ENCODE measurements at regions not wholly inside any gene's neighbourhood (a gene's known extent, or its start where the extent isn't known, plus 50 kb on each side); places are given as distances from the start of the nearest gene placed in this dataset.

DNA sequence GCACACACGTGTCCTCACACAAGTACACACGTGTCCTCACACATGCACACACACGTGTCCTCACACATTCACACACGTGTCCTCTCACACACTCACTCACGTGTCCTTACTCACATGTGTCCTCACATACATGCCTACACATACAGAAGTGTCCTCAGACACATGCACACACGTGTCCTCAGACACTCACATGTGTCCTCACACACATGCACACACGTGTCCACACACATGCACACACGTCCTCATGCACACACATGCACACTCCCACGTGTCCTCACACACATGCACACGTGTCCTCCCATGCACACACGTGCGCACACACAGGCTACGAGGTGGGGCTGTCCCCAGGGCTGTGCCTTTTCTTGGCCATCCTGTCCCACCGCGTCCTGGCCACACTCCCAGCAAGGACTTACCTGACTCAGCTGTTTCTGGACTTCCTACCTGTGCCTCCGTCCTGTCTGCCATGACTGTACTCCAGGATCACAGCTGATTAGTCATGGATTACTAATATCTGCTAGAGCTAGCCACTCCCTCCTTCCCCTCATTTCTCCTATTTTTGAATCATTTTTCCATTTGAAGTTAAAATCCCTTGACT lies 990.2 kb downstream of the BRD1 start:
- ChIA-PET POLR2A (no interaction called here), CTCF (no interaction called here)
- DNase-seq (ENCODE audit: low read depth), result no peak
- TF ChIP-seq, protein P1, sequence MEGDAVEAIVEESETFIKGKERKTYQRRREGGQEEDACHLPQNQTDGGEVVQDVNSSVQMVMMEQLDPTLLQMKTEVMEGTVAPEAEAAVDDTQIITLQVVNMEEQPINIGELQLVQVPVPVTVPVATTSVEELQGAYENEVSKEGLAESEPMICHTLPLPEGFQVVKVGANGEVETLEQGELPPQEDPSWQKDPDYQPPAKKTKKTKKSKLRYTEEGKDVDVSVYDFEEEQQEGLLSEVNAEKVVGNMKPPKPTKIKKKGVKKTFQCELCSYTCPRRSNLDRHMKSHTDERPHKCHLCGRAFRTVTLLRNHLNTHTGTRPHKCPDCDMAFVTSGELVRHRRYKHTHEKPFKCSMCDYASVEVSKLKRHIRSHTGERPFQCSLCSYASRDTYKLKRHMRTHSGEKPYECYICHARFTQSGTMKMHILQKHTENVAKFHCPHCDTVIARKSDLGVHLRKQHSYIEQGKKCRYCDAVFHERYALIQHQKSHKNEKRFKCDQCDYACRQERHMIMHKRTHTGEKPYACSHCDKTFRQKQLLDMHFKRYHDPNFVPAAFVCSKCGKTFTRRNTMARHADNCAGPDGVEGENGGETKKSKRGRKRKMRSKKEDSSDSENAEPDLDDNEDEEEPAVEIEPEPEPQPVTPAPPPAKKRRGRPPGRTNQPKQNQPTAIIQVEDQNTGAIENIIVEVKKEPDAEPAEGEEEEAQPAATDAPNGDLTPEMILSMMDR (IDR thresholded peaks at IDR 0.05; ENCODE audit: insufficient read depth, low read depth, low read length), result no peak
- H3K4me3 ChIP-seq (ENCODE audit: low read depth, low read length), result no peak overlapping the region
- no peaks in the 10 kb centered on the region for H3K36me3 ChIP-seq (ENCODE audit: control insufficient read depth, insufficient read depth, low read length)
- H3K27me3 ChIP-seq (ENCODE audit: control insufficient read depth, insufficient read depth, low read length), result no peaks in the 10 kb centered on the region

DNA sequence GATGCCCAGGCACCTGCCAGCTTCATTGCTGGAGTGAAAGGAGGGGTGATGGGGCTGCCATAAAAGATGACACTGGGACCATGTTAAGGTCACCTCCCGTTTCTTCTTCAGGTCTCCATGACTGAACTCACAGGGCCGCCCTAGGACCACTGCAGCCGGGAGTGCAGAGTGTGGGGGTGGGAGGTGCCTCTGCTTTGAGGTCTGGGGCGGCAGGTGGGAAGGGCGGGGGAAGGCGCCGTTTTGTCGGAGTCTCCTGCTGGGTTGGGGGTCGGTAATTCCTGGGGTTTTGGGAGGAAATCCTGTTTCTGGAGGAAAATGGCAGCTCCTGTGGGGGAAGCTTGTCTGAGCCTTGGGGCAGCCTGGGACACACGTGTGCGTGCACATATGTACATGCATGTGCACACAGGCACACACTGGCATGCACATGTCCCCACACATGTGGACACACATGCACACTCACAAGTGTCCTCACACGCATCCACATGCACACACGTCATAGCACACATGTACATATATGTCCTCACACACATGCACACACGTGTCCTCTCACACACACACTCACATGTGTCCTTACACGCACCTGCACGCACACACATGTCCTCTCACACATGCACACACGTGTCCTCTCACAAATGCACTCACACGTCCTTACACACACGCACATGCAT lies 990.9 kb downstream of the BRD1 start:
- ChIA-PET CTCF (no interaction called here), POLR2A (no interaction called here)
- Histone ChIP-seq H3K4me3 (ENCODE audit: low read depth, low read length) (no peak overlapping the region), H3K27me3 (ENCODE audit: control insufficient read depth, insufficient read depth, low read length) (no peaks in the 10 kb centered on the region), H3K36me3 (ENCODE audit: control insufficient read depth, insufficient read depth, low read length) (no peaks in the 10 kb centered on the region)
- DNase-seq (ENCODE audit: low read depth), result no peak
- TF ChIP-seq, protein P1 (IDR thresholded peaks at IDR 0.05; ENCODE audit: insufficient read depth, low read depth, low read length), result no peak

DNA sequence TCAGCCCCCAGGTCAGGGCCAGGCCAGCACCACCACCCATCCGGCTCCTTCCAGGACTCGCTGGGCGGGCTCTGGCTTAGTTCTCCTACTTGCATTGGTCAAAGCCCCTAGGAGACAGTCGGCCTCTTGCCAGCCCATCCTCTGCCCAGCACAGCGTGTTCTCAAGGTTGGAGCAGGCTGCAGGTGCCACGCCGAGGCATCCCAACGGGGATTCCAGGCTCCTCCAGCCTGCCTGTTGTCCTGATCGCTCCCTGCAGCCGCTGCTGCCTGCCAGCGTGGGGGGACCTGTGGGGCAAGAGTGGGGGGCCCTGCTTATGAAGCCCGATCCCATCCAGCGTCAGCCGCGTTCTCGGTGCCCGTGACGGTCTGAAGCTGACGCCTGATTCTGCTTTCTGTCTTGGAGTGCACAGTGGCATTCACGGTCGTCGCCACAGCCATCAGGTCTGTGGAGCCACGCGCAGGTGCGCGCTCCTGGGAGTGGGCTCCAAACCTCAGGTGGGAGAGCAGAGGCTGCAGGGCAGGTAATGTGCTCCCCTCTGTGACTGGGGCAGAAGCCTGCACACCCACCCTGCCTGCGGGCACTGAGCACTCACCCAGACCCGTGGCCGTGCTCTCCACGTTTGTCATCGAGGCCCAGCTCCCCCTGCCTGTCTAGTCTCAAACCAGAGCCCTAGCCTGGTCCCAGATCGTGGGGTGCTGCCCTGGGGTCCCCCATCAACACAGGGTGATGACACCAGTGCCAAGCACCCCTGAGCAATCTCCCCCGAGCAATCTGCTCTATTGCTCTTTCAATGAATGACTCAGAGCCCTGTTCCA lies 991.6 kb downstream of the BRD1 start:
- H3K36me3 ChIP-seq (ENCODE audit: control insufficient read depth, insufficient read depth, low read length), result no peaks in the 10 kb centered on the region
- no peaks in the 10 kb centered on the region for H3K27me3 ChIP-seq (ENCODE audit: control insufficient read depth, insufficient read depth, low read length)
- ChIA-PET CTCF (no interaction called here), POLR2A (no interaction called here)
- no peak for DNase-seq (ENCODE audit: low read depth)
- TF ChIP-seq, protein P1 (IDR thresholded peaks at IDR 0.05; ENCODE audit: insufficient read depth, low read depth, low read length), result no peak
- H3K4me3 ChIP-seq (ENCODE audit: low read depth, low read length), result no peak overlapping the region

DNA sequence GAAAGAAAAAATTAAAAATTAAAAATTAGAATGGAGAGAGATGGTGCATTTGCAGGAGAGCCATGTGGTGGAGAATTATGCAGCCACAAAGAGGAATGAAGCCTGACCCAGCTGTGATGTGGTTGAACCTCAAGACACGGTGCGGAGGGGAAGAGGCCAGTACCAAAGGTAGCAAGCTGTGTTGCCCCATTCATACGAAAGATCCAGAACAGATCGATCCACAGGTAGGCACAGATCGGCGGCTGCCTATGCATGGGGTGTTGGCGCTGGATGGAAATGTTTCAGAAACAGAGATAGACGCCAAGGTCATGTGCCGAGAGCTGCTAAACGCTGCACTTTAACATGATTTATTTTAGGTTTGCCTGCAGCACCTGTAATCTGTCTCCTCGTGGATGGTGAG lies 992.3 kb downstream of the BRD1 start:
- TF ChIP-seq, protein P1 (IDR thresholded peaks at IDR 0.05; ENCODE audit: insufficient read depth, low read depth, low read length), result no peak
- H3K4me3 ChIP-seq (ENCODE audit: low read depth, low read length), result no peak overlapping the region
- CTCF ChIA-PET, result no interaction called here
- no peaks in the 10 kb centered on the region for H3K36me3 ChIP-seq (ENCODE audit: control insufficient read depth, insufficient read depth, low read length)
- no peaks in the 10 kb centered on the region for H3K27me3 ChIP-seq (ENCODE audit: control insufficient read depth, insufficient read depth, low read length)
- DNase-seq (ENCODE audit: low read depth), result no peak
- POLR2A ChIA-PET, result no interaction called here

DNA sequence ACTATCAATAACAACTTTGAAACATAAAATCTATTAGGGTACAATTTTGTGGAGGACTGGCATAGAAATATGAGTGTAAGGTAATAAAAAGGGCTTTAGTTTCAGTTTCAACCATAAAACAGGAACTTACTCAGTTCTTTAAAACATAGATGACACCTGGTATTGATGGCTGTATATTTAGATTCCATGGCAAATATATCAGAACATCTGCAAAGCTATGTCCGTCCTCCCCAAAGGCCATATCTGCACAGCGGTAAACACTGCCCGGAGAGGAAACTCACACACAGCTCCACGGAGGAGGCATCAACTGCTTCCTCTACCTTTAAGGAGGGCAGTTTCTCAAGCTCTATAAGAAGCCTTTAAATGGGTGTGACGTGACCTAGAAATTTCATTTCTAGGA lies 993.3 kb downstream of the BRD1 start:
- no peak for DNase-seq (ENCODE audit: low read depth)
- ChIA-PET POLR2A (no interaction called here), CTCF (no interaction called here)
- no peak overlapping the region for H3K4me3 ChIP-seq (ENCODE audit: low read depth, low read length)
- TF ChIP-seq, protein P1 (IDR thresholded peaks at IDR 0.05; ENCODE audit: insufficient read depth, low read depth, low read length), result no peak
- H3K27me3 ChIP-seq (ENCODE audit: control insufficient read depth, insufficient read depth, low read length), result no peaks in the 10 kb centered on the region
- H3K36me3 ChIP-seq (ENCODE audit: control insufficient read depth, insufficient read depth, low read length), result no peaks in the 10 kb centered on the region

All from BJ (cell line).